ENCODE measurements at regions not wholly inside any gene's neighbourhood (a gene's known extent, or its start where the extent isn't known, plus 50 kb on each side); places are given as distances from the start of the nearest gene placed in this dataset.

DNA sequence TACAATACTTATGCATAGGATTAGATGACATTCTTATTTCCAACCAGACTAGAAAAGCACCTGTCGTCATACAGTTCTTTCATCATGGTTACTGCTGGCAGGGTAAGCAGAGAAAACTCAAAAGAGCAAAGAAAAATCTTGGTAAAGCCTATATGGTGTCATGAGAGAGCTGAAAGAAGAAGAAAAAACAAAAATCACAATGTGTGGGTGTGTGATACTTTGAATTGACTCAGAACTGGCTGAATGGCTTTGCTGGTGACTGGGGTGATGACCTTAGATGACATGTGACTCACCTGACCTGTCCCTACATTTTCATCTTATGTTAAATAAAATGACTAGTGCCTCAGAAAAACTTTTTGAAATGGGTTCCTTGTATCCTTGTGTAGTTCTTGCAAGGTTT lies 278.1 kb upstream of the LMO3 start:
- no peak for DNase-seq
- Mint-ChIP-seq H3K4me1 (peaks cover 6% of the 10 kb centered on the region), H3K27ac (no peak overlapping the region), H3K36me3 (ENCODE audit: low read depth) (no peaks in the 10 kb centered on the region), H3K27me3 (ENCODE audit: low read depth, poor library complexity) (no peaks in the 10 kb centered on the region), H3K9me3 (peaks cover 8% of the 10 kb centered on the region), H3K4me3 (no peak overlapping the region)
- TF ChIP-seq, protein P1, sequence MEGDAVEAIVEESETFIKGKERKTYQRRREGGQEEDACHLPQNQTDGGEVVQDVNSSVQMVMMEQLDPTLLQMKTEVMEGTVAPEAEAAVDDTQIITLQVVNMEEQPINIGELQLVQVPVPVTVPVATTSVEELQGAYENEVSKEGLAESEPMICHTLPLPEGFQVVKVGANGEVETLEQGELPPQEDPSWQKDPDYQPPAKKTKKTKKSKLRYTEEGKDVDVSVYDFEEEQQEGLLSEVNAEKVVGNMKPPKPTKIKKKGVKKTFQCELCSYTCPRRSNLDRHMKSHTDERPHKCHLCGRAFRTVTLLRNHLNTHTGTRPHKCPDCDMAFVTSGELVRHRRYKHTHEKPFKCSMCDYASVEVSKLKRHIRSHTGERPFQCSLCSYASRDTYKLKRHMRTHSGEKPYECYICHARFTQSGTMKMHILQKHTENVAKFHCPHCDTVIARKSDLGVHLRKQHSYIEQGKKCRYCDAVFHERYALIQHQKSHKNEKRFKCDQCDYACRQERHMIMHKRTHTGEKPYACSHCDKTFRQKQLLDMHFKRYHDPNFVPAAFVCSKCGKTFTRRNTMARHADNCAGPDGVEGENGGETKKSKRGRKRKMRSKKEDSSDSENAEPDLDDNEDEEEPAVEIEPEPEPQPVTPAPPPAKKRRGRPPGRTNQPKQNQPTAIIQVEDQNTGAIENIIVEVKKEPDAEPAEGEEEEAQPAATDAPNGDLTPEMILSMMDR (IDR thresholded peaks at IDR 0.05) = no peak

DNA sequence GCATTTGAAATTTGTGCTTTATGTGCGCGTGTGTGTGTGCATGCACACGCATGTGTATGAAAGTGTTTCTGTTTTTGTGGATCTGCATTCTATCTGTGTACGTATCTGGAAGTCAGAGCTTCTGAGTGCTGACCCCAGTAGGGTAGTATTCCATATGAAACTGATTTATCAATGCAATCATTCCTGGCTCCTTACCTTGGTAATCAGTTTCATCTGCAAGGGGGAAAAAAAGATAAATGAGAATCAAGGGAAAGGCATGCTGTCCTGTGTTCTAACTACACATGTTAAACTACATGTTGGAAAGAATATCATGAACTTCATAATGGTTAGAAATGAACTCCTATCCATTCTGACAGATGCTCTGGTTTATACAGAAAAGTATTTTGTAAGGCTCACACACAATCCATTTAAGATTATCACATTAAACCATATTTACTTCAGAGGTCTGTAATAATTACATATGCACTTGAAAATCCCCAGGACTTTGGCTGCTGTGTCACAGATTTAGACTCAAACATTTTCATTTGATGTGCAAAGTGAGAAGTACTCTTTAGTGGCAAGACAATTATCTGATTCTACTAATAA lies 276.1 kb upstream of the LMO3 start:
- no peak for DNase-seq
- TF ChIP-seq, protein P1 (IDR thresholded peaks at IDR 0.05) = no peak
- Mint-ChIP-seq H3K4me3 (no peak overlapping the region), H3K36me3 (ENCODE audit: low read depth) (no peaks in the 10 kb centered on the region), H3K27me3 (ENCODE audit: low read depth, poor library complexity) (no peaks in the 10 kb centered on the region), H3K9me3 (no peaks in the 10 kb centered on the region), H3K4me1 (peaks cover 6% of the 10 kb centered on the region), H3K27ac (no peak overlapping the region)

DNA sequence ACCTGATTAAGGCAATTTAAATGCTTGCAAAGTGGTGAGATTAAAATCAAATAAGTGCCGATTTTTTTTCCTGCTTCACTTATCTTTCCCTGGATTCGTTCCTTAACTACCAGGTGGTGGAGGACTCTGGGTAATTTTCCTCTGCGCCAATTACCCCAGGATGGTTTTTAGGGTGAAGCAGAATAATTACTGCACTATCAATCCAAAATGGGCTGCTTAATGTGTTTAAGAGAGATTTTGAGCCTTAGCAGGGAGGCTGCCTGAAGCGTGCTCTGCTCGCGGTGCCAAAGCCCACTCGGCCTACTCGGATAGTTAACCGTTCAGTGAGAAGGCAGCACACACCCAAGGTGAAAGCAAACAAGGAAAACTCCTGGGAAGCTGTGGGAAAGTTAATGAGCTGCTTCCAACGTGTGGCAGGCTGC lies 274.9 kb upstream of the LMO3 start:
- H3K9me3 Mint-ChIP-seq = no peaks in the 10 kb centered on the region
- no peaks in the 10 kb centered on the region for H3K27me3 Mint-ChIP-seq (ENCODE audit: low read depth, poor library complexity)
- H3K4me3 Mint-ChIP-seq = peak overlapping the region; percentile 46
- no peaks in the 10 kb centered on the region for H3K36me3 Mint-ChIP-seq (ENCODE audit: low read depth)
- peak overlapping the region; percentile 47 for H3K27ac Mint-ChIP-seq
- TF ChIP-seq, protein P1 (IDR thresholded peaks at IDR 0.05) = no peak
- peaks cover 6% of the 10 kb centered on the region for H3K4me1 Mint-ChIP-seq
- peak; percentile 18 for DNase-seq

DNA sequence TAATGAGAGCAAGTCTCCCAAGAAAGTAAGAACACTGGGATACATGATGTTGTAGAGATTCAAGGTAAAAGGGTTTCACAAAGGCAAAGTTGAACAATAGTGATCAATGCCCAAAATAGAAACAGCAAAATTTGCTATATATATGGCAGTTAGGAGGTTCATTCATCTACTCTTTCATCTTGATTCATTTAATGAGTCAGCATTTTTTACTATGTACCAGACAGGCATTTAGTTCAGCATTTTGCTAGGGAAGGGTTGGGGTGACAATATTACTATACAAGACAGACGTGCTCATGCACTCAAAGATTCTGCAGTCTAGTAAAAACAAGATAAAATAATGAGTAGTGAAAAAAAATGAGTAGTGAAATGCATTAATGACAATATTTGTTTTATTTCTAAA lies 264.9 kb upstream of the LMO3 start:
- Mint-ChIP-seq H3K27me3 (ENCODE audit: low read depth, poor library complexity) (no peaks in the 10 kb centered on the region), H3K4me1 (no peaks in the 10 kb centered on the region), H3K9me3 (no peaks in the 10 kb centered on the region), H3K4me3 (no peak overlapping the region), H3K36me3 (ENCODE audit: low read depth) (no peaks in the 10 kb centered on the region), H3K27ac (no peak overlapping the region)
- no peak for DNase-seq
- TF ChIP-seq, protein P1 (IDR thresholded peaks at IDR 0.05) = no peak

DNA sequence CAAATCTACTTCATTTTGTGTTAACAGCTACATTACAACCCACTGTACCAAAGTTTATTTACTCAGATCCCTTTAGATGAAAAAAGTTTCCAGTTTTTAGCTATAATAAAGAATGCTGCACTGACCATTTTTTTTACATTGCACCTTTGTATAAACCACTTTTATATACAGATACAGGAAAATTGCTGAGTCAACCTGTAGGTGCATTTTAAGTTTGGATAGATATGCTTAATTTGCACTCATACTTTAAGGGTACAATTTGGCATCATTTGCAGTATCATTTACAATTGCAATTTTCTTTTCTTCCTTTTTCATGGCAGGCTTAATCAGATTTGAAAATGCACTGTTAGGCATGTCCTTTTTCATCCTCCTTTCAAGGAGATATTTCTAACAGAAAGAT lies 257.8 kb upstream of the LMO3 start:
- DNase-seq = no peak
- H3K4me3 Mint-ChIP-seq = no peak overlapping the region
- no peaks in the 10 kb centered on the region for H3K27me3 Mint-ChIP-seq (ENCODE audit: low read depth, poor library complexity)
- H3K4me1 Mint-ChIP-seq = no peaks in the 10 kb centered on the region
- no peak overlapping the region for H3K27ac Mint-ChIP-seq
- no peaks in the 10 kb centered on the region for H3K36me3 Mint-ChIP-seq (ENCODE audit: low read depth)
- H3K9me3 Mint-ChIP-seq = no peaks in the 10 kb centered on the region
- TF ChIP-seq, protein P1 (IDR thresholded peaks at IDR 0.05) = no peak

DNA sequence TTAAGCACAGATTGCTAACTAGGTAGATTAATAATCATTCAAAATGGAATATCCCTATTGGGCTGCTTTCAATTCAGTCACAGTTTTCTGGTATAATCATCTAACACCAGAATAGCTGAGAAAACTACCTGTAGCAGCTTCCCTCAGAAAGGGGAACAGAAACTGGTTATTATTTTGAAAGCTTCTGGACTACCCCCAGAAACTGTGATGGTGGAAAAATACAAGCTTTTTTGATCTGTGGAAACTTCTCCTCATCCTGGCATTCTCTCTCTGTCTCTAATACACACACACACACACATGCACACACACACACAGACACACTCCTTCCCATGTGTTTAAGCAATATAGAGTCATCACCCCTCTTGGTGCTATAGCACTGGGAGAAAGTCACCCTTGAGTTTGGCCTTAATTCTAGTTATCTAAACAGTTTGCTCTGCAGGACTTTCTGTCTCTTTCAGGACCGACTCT lies 251.5 kb upstream of the LMO3 start:
- TF ChIP-seq, protein P1 (IDR thresholded peaks at IDR 0.05) = no peak
- peak overlapping the region; percentile 95 for H3K27ac Mint-ChIP-seq
- H3K36me3 Mint-ChIP-seq (ENCODE audit: low read depth) = no peaks in the 10 kb centered on the region
- H3K9me3 Mint-ChIP-seq = no peaks in the 10 kb centered on the region
- H3K4me1 Mint-ChIP-seq = no peaks in the 10 kb centered on the region
- DNase-seq = no peak
- H3K27me3 Mint-ChIP-seq (ENCODE audit: low read depth, poor library complexity) = no peaks in the 10 kb centered on the region
- no peak overlapping the region for H3K4me3 Mint-ChIP-seq
